T-helper 2 cell treated with Interferon-gamma antibody and Interleukin-4, amounts not matched to agents 5 μg/mL and 100 μg/mL, for 36 hours (primary cell): ENCODE measurements at regions not wholly inside any gene's neighbourhood (a gene's known extent, or its start where the extent isn't known, plus 50 kb on each side); places are given as distances from the start of the nearest gene placed in this dataset.
"Not testable (repeated sequence)": the region's sequence is repeated elsewhere in the genome, so short reads cannot be mapped to it uniquely, and the experiment has no call there.

Experiments
- DNase-seq: peaks from one replicate; pipeline ENCODE4 v3.0.0; 2021; ENCODE audit warnings: low spot score
- H3K27ac Mint-ChIP-seq: one replicate; pipeline ENCODE4 v1.8.0; 2021; ENCODE audit warnings: mild to moderate bottlenecking, mixed read lengths
- H3K27me3 Mint-ChIP-seq: one replicate; pipeline ENCODE4 v1.8.0; 2021; ENCODE audit warnings: low read depth, mixed read lengths
- H3K36me3 Mint-ChIP-seq: one replicate; pipeline ENCODE4 v1.8.0; 2021; ENCODE audit warnings: low read depth, mixed read lengths
- H3K4me1 Mint-ChIP-seq: one replicate; pipeline ENCODE4 v1.8.0; 2021; ENCODE audit warnings: low read depth, mixed read lengths
- H3K4me3 Mint-ChIP-seq: one replicate; pipeline ENCODE4 v1.8.0; 2022; ENCODE audit warnings: mild to moderate bottlenecking, moderate library complexity, mixed read lengths
- H3K9me3 Mint-ChIP-seq: one replicate; pipeline ENCODE4 v1.8.0; 2021; ENCODE audit warnings: mixed read lengths

GRCh38 chr11:21944577-21944976 is 248.3 kb upstream of the ANO5 start:
- Mint-ChIP-seq H3K4me3 (no peak overlapping the region), H3K27me3 (no peaks in the 10 kb centered on the region), H3K27ac (no peak overlapping the region), H3K36me3 (no peaks in the 10 kb centered on the region), H3K4me1 (no peaks in the 10 kb centered on the region), H3K9me3 (peaks cover 3% of the 10 kb centered on the region)
- no peak for DNase-seq

GRCh38 chr11:21948876-21949275 is 244.0 kb upstream of the ANO5 start:
- H3K27ac Mint-ChIP-seq: no peak overlapping the region
- no peaks in the 10 kb centered on the region for H3K36me3 Mint-ChIP-seq
- no peak for DNase-seq
- H3K27me3 Mint-ChIP-seq: no peaks in the 10 kb centered on the region
- no peak overlapping the region for H3K4me3 Mint-ChIP-seq
- no peaks in the 10 kb centered on the region for H3K4me1 Mint-ChIP-seq
- H3K9me3 Mint-ChIP-seq: peaks cover 7% of the 10 kb centered on the region

DNA sequence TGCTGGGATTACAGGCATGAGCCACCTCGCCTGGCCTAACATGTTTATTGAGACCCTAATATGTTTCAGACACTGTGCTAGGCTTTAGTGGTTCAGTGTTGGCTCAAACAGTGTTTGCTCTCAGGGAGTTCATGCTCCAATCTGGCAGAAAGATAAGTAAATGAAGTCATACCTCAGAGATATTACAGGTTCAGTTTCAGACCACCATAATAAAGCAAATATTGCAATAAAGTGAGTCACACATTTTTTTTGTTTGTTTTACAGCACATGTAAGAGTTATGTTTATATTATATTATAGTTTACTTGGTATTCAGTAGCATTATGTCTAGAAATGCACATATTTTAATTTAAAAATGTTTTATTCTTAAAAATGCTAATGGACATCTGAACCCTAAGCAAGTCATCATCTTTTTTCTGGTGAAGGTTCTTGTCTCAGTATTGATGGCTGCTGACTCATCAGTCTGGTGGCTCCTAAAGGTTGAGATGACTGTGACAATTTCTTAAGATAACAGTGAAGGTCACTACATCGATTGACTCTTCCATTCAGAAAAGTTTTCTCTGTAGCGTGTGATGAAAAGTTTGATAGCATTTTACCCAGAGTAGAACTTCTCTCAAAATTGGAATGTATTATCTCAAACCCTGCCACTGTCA is 243.0 kb upstream of the ANO5 start:
- Mint-ChIP-seq H3K27ac (no peak overlapping the region), H3K27me3 (no peaks in the 10 kb centered on the region), H3K4me1 (no peaks in the 10 kb centered on the region), H3K36me3 (no peaks in the 10 kb centered on the region), H3K4me3 (no peak overlapping the region), H3K9me3 (peaks cover 14% of the 10 kb centered on the region)
- no peak for DNase-seq

- Mint-ChIP-seq H3K27ac (no peak overlapping the region), H3K4me1 (no peaks in the 10 kb centered on the region), H3K4me3 (no peak overlapping the region), H3K36me3 (no peaks in the 10 kb centered on the region), H3K27me3 (no peaks in the 10 kb centered on the region), H3K9me3 (no peaks in the 10 kb centered on the region)
- no peak for DNase-seq
These were observed 229.9 kb upstream of the ANO5 start for GRCh38 chr11:21963013-21963412.

DNA sequence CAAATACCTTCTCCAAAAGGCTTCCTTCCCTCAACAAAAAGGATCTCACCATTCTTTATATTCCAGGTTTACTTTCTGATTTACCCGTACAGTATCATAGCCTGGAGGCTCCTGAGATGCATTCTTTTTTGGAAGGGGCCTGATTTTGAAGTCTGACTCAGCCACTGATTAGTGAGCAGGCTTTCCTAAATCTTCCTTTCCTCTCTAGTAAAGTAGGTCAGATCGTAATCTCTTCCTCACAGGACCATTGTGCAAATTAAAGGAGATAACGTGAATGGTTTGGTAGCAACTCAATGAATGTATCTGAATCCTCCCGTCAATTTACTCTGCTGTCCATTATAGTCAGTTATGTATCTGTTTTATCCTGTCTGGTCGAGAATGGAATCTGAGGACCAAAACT is 227.7 kb upstream of the ANO5 start:
- Mint-ChIP-seq H3K36me3 (no peaks in the 10 kb centered on the region), H3K27ac (no peak overlapping the region), H3K4me1 (no peaks in the 10 kb centered on the region), H3K9me3 (peaks cover 6% of the 10 kb centered on the region), H3K27me3 (no peaks in the 10 kb centered on the region), H3K4me3 (no peak overlapping the region)
- no peak for DNase-seq

DNA sequence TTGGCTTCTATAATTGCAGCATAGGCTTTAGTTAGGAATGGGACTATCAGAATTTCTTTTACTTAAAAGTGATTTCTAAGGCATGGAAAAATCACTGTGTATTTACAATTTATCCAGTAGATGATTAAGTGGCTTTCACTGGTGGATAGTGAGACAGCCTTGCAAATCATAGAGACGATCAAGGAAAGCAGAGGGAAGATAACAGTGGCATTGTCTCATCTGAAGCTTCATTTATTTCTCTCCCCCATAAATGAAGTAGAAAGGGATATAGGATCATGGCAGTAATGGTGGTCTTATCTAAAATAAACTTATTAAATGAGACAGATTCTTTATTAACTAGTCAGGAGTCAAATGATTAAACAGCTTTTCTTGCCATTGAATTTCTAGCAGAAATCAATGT is 224.2 kb upstream of the ANO5 start:
- Mint-ChIP-seq H3K36me3 (no peaks in the 10 kb centered on the region), H3K27ac (no peak overlapping the region), H3K27me3 (no peaks in the 10 kb centered on the region), H3K4me1 (no peaks in the 10 kb centered on the region), H3K4me3 (no peak overlapping the region), H3K9me3 (peaks cover 8% of the 10 kb centered on the region)
- DNase-seq: no peak

GRCh38 chr11:21969841-21970240 is 223.0 kb upstream of the ANO5 start:
- H3K4me3 Mint-ChIP-seq: no peak overlapping the region
- H3K27ac Mint-ChIP-seq: no peak overlapping the region
- peaks cover 10% of the 10 kb centered on the region for H3K9me3 Mint-ChIP-seq
- no peaks in the 10 kb centered on the region for H3K36me3 Mint-ChIP-seq
- H3K27me3 Mint-ChIP-seq: no peaks in the 10 kb centered on the region
- DNase-seq: no peak
- H3K4me1 Mint-ChIP-seq: no peaks in the 10 kb centered on the region

GRCh38 chr11:21975242-21975641 is 217.6 kb upstream of the ANO5 start:
- H3K9me3 Mint-ChIP-seq: peaks cover 10% of the 10 kb centered on the region
- DNase-seq: no peak
- no peaks in the 10 kb centered on the region for H3K4me1 Mint-ChIP-seq
- H3K27ac Mint-ChIP-seq: no peak overlapping the region
- no peaks in the 10 kb centered on the region for H3K36me3 Mint-ChIP-seq
- no peak overlapping the region for H3K4me3 Mint-ChIP-seq
- no peaks in the 10 kb centered on the region for H3K27me3 Mint-ChIP-seq

GRCh38 chr11:21976210-21976609 is 216.7 kb upstream of the ANO5 start:
- H3K4me3 Mint-ChIP-seq: no peak overlapping the region
- H3K36me3 Mint-ChIP-seq: no peaks in the 10 kb centered on the region
- H3K27ac Mint-ChIP-seq: no peak overlapping the region
- DNase-seq: no peak
- H3K9me3 Mint-ChIP-seq: peaks cover 10% of the 10 kb centered on the region
- H3K27me3 Mint-ChIP-seq: no peaks in the 10 kb centered on the region
- no peaks in the 10 kb centered on the region for H3K4me1 Mint-ChIP-seq

GRCh38 chr11:21983431-21983830 is 209.5 kb upstream of the ANO5 start:
- H3K27ac Mint-ChIP-seq: no peak overlapping the region
- no peaks in the 10 kb centered on the region for H3K4me1 Mint-ChIP-seq
- H3K9me3 Mint-ChIP-seq: no peaks in the 10 kb centered on the region
- no peaks in the 10 kb centered on the region for H3K36me3 Mint-ChIP-seq
- H3K27me3 Mint-ChIP-seq: no peaks in the 10 kb centered on the region
- no peak for DNase-seq
- no peak overlapping the region for H3K4me3 Mint-ChIP-seq

GRCh38 chr11:21986361-21986760 is 206.5 kb upstream of the ANO5 start:
- H3K27me3 Mint-ChIP-seq: no peaks in the 10 kb centered on the region
- no peaks in the 10 kb centered on the region for H3K9me3 Mint-ChIP-seq
- H3K4me3 Mint-ChIP-seq: no peak overlapping the region
- H3K27ac Mint-ChIP-seq: no peak overlapping the region
- no peak for DNase-seq
- H3K4me1 Mint-ChIP-seq: no peaks in the 10 kb centered on the region
- no peaks in the 10 kb centered on the region for H3K36me3 Mint-ChIP-seq

- Mint-ChIP-seq H3K4me1 (no peaks in the 10 kb centered on the region), H3K9me3 (no peaks in the 10 kb centered on the region), H3K27me3 (no peaks in the 10 kb centered on the region), H3K36me3 (no peaks in the 10 kb centered on the region), H3K27ac (no peak overlapping the region), H3K4me3 (no peak overlapping the region)
- DNase-seq: no peak
These were observed 205.6 kb upstream of the ANO5 start for GRCh38 chr11:21987261-21987660.

GRCh38 chr11:21988477-21988876 is 204.4 kb upstream of the ANO5 start:
- Mint-ChIP-seq H3K4me1 (no peaks in the 10 kb centered on the region), H3K9me3 (no peaks in the 10 kb centered on the region), H3K27me3 (no peaks in the 10 kb centered on the region), H3K36me3 (no peaks in the 10 kb centered on the region), H3K4me3 (no peak overlapping the region), H3K27ac (no peak overlapping the region)
- DNase-seq: no peak

GRCh38 chr11:22001803-22002202 is 191.1 kb upstream of the ANO5 start:
- DNase-seq, H3K36me3 Mint-ChIP-seq, H3K4me1 Mint-ChIP-seq, H3K9me3 Mint-ChIP-seq, H3K27ac Mint-ChIP-seq, H3K4me3 Mint-ChIP-seq, H3K27me3 Mint-ChIP-seq: not testable (repeated sequence)

DNA sequence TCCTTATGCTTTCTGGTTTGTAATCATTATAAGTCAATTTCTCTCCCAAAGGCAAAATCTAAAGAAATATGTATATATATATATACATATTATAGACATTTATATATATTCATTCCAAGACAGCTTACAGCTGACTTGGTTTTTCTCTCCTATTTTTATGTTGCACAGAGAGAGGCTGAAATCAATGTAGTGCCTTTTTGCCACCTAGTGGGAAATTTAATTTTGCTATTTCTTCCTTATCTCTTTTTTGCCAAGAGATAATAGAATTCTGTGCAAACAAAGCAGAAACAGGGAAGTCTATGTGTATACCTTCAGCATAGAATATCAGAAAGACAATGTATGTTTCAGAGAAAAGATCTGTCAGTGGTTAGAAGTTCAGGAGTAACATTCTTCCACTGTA is 186.0 kb upstream of the ANO5 start:
- no peaks in the 10 kb centered on the region for H3K27me3 Mint-ChIP-seq
- no peak overlapping the region for H3K27ac Mint-ChIP-seq
- no peak overlapping the region for H3K4me3 Mint-ChIP-seq
- H3K36me3 Mint-ChIP-seq: no peaks in the 10 kb centered on the region
- DNase-seq: no peak
- peaks cover 10% of the 10 kb centered on the region for H3K9me3 Mint-ChIP-seq
- H3K4me1 Mint-ChIP-seq: no peaks in the 10 kb centered on the region
